ENCODE measurements at regions not wholly inside any gene's neighbourhood (a gene's known extent, or its start where the extent isn't known, plus 50 kb on each side); places are given as distances from the start of the nearest gene placed in this dataset.

DNA sequence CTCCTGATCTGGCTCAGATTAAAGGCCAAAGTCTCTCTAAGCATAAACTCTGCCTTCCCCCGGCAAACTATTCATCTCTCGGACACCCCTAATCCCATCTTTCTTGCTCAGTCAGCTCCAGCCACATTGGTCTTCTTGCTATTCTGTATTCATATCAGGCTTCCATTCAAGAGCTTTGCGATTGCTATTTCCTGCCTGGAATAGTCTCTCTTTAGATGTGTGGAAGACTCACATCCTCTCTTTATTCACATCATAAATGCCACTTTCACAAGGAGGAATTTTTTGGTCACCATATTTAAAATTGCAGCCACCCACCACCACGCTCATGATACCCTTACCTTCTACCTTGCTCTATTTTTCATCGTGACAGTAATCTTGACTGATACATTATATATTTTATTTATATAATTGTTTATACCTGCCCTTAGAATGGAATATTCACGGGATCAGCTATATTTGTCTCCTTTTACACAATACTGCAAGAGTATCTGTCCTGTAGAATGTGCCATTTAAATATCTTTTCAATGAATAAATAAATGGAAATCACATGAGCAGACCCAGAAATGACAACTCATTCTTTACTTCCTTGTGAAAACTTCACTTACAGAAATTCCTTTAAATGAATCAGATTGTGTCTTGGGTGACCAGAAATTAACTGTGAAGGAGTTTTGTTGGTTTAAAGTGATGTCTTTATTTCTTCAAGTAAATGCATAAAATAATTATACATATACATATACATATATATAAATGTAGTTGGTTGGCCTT is 780.6 kb upstream of the FLRT2 start:
- ATAC-seq (no peak), DNase-seq (no peak)
- no peak overlapping the region for H3K4me3 ChIP-seq
- H3K27me3 ChIP-seq = no peaks in the 10 kb centered on the region
- H3K27ac ChIP-seq = no peak overlapping the region
- no peaks in the 10 kb centered on the region for H3K9me3 ChIP-seq
- no peaks in the 10 kb centered on the region for H3K36me3 ChIP-seq
- H3K4me1 ChIP-seq = no peaks in the 10 kb centered on the region
- intact Hi-C loops (cut with DNase I) = no loop called here
- 56% methylated on average over 6 of the region's 6 CpGs for WGBS (ENCODE audit: insufficient coverage, low coverage, low lambda C conversion rate, missing lambda C conversion rate)
- TF ChIP-seq, protein P1, sequence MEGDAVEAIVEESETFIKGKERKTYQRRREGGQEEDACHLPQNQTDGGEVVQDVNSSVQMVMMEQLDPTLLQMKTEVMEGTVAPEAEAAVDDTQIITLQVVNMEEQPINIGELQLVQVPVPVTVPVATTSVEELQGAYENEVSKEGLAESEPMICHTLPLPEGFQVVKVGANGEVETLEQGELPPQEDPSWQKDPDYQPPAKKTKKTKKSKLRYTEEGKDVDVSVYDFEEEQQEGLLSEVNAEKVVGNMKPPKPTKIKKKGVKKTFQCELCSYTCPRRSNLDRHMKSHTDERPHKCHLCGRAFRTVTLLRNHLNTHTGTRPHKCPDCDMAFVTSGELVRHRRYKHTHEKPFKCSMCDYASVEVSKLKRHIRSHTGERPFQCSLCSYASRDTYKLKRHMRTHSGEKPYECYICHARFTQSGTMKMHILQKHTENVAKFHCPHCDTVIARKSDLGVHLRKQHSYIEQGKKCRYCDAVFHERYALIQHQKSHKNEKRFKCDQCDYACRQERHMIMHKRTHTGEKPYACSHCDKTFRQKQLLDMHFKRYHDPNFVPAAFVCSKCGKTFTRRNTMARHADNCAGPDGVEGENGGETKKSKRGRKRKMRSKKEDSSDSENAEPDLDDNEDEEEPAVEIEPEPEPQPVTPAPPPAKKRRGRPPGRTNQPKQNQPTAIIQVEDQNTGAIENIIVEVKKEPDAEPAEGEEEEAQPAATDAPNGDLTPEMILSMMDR (IDR thresholded peaks at IDR 0.05) = no peak
- TF ChIP-seq POLR2A (IDR thresholded peaks at IDR 0.05) = no peak

- no peak overlapping the region for H3K4me3 ChIP-seq
- WGBS (ENCODE audit: insufficient coverage, low coverage, low lambda C conversion rate, missing lambda C conversion rate) = 0% methylated on average over 1 of the region's 1 CpG
- no peaks in the 10 kb centered on the region for H3K9me3 ChIP-seq
- no peaks in the 10 kb centered on the region for H3K36me3 ChIP-seq
- TF ChIP-seq, protein P1 (IDR thresholded peaks at IDR 0.05) = no peak
- no peak for TF ChIP-seq POLR2A (IDR thresholded peaks at IDR 0.05)
- no peaks in the 10 kb centered on the region for H3K4me1 ChIP-seq
- no peak for DNase-seq
- no peak overlapping the region for H3K27ac ChIP-seq
- intact Hi-C loops (cut with DNase I) = no loop called here
- no peaks in the 10 kb centered on the region for H3K27me3 ChIP-seq
- no peak for ATAC-seq
Measured at GRCh38 chr14:84750284-84750683, 779.7 kb upstream of the FLRT2 start.

GRCh38 chr14:84750763-84751554 is 779.0 kb upstream of the FLRT2 start:
- intact Hi-C loops (cut with DNase I) = no loop called here
- Histone ChIP-seq H3K36me3 (no peaks in the 10 kb centered on the region), H3K27me3 (no peaks in the 10 kb centered on the region), H3K4me3 (no peak overlapping the region), H3K4me1 (no peaks in the 10 kb centered on the region), H3K9me3 (no peaks in the 10 kb centered on the region), H3K27ac (no peak overlapping the region)
- ATAC-seq (peak in 2 of 4 donors; percentile 21 to 41), DNase-seq (no peak)
- 22% methylated on average over 10 of the region's 10 CpGs for WGBS (ENCODE audit: insufficient coverage, low coverage, low lambda C conversion rate, missing lambda C conversion rate)
- TF ChIP-seq, protein P1 (IDR thresholded peaks at IDR 0.05) = no peak
- no peak for TF ChIP-seq POLR2A (IDR thresholded peaks at IDR 0.05)

- no peak for TF ChIP-seq POLR2A (IDR thresholded peaks at IDR 0.05)
- TF ChIP-seq, protein P1 (IDR thresholded peaks at IDR 0.05) = no peak
- no peaks in the 10 kb centered on the region for H3K4me1 ChIP-seq
- H3K4me3 ChIP-seq = no peak overlapping the region
- no peaks in the 10 kb centered on the region for H3K9me3 ChIP-seq
- 25% methylated on average over 3 of the region's 3 CpGs for WGBS (ENCODE audit: insufficient coverage, low coverage, low lambda C conversion rate, missing lambda C conversion rate)
- DNase-seq (no peak), ATAC-seq (no peak)
- intact Hi-C loops (cut with DNase I) = no loop called here
- no peaks in the 10 kb centered on the region for H3K36me3 ChIP-seq
- H3K27me3 ChIP-seq = no peaks in the 10 kb centered on the region
- H3K27ac ChIP-seq = no peak overlapping the region
Measured at GRCh38 chr14:84751745-84752144, 778.2 kb upstream of the FLRT2 start.
